SK-N-SH (cell line): ENCODE measurements at regions not wholly inside any gene's neighbourhood (a gene's known extent, or its start where the extent isn't known, plus 50 kb on each side); places are given as distances from the start of the nearest gene placed in this dataset.

ENCODE experiments used
- CTCF ChIA-PET: fragments of 300-600, 350-600 bp; formaldehyde crosslinking; extraction: SDS; loops from one replicate; lab custom pipeline; 2021; lab: Yijun Ruan, JAX
- POLR2A ChIA-PET: fragments of 350-600 bp; sonication (Branson Sonifier 250); formaldehyde crosslinking; extraction: SDS; loops from one replicate; lab custom pipeline; 2020; ENCODE audit warnings: antibody characterized with exemption, inconsistent platforms; lab: Yijun Ruan, JAX
- DNase-seq: peaks from one replicate; pipeline ENCODE4 v3.0.0; 2012
- H2AFZ ChIP-seq: fragments of 200-600 bp; sonication (generic); 2 replicates; pipeline ENCODE4 v1.8.1; 2016; ENCODE audit warnings: antibody characterized with exemption, mild to moderate bottlenecking, low read depth
- H3F3A ChIP-seq: fragments of 200-600 bp; sonication (generic); replicated peaks from 2 replicates; pipeline ENCODE3; 2016; ENCODE audit warnings: antibody characterized with exemption, mild to moderate bottlenecking; ENCODE audit not compliant: insufficient read depth
- H3K27ac ChIP-seq, 2 experiments: fragments of 200-500 bp in 1 of 2; fragments of 200-600 bp in 1 of 2; sonication (Bioruptor generic) in 1 of 2; sonication (generic), shearing (Covaris generic) in 1 of 2; 2 replicates each; pipeline versions ENCODE4 v1.5.1 to v1.6.1; 2014 to 2016; ENCODE audit warnings: low read depth in 2 of 2, inconsistent platforms in 1 of 2, low read length in 1 of 2, mild to moderate bottlenecking in 1 of 2, mixed read lengths in 1 of 2
- H3K27me3 ChIP-seq: fragments of 200-600 bp; sonication (generic), shearing (Covaris generic); 2 replicates; pipeline ENCODE4 v1.6.1; 2016; ENCODE audit warnings: mixed run types; ENCODE audit not compliant: insufficient read depth
- H3K36me3 ChIP-seq, 2 experiments: fragments of 200-500 bp in 1 of 2; fragments of 200-600 bp in 1 of 2; sonication (Bioruptor generic) in 1 of 2; sonication (generic) in 1 of 2; replicated peaks in 1 of 2; 2 replicates each; pipeline versions ENCODE3 to v1.5.1; 2014 to 2016; ENCODE audit warnings: low read length in 1 of 2, mild to moderate bottlenecking in 1 of 2; ENCODE audit not compliant: insufficient read depth in 2 of 2, control insufficient read depth in 1 of 2
- H3K4me1 ChIP-seq, 2 experiments: fragments of 200-500 bp in 1 of 2; fragments of 200-600 bp in 1 of 2; sonication (Bioruptor generic) in 1 of 2; sonication (generic), shearing (Covaris generic) in 1 of 2; 2 replicates each; pipeline versions ENCODE4 v1.5.1 to v1.6.1; 2014 to 2016; ENCODE audit warnings: low read depth in 1 of 2, low read length in 1 of 2, mixed run types in 1 of 2; ENCODE audit not compliant: insufficient read depth in 2 of 2, control insufficient read depth in 1 of 2
- H3K4me2 ChIP-seq: fragments of 200-600 bp; sonication (generic), shearing (Covaris generic); 2 replicates; pipeline ENCODE4 v1.6.1; 2017; ENCODE audit warnings: mixed run types
- H3K4me3 ChIP-seq, 2 experiments: fragments of 200-500 bp in 1 of 2; fragments of 200-600 bp in 1 of 2; sonication (Bioruptor generic) in 1 of 2; sonication (generic), shearing (Covaris generic) in 1 of 2; 2 replicates each; pipeline versions ENCODE4 v1.5.1 to v1.8.1; 2014 to 2016; ENCODE audit warnings: low read depth in 2 of 2, inconsistent platforms in 1 of 2, low read length in 1 of 2, mild to moderate bottlenecking in 1 of 2, mixed read lengths in 1 of 2, moderate library complexity in 1 of 2
- H3K79me2 ChIP-seq: fragments of 200-600 bp; sonication (generic); 2 replicates; pipeline ENCODE4 v1.8.1; 2017; ENCODE audit warnings: mild to moderate bottlenecking; ENCODE audit not compliant: insufficient read depth
- H3K9ac ChIP-seq: fragments of 200-600 bp; sonication (generic); 2 replicates; pipeline ENCODE4 v1.6.1; 2017; ENCODE audit warnings: mixed run types
- H3K9me2 ChIP-seq: fragments of 200-600 bp; sonication (generic); 2 replicates; pipeline ENCODE4 v1.6.1; 2017; ENCODE audit warnings: mixed run types
- H3K9me3 ChIP-seq: fragments of 200-600 bp; sonication (generic); 2 replicates; pipeline ENCODE4 v1.6.1; 2017; ENCODE audit warnings: mixed run types, mild to moderate bottlenecking, moderate library complexity
- H4K20me1 ChIP-seq: fragments of 200-600 bp; sonication (generic); 2 replicates; pipeline ENCODE4 v1.6.1; 2017; ENCODE audit warnings: mild to moderate bottlenecking, mixed run types; ENCODE audit not compliant: insufficient read depth
- CHD2 ChIP-seq: fragments of 150-350 bp; IDR thresholded peaks from 2 replicates; pipeline ENCODE4 v1.6.1; 2018; ENCODE audit warnings: low read length; ENCODE audit not compliant: partially characterized antibody
- EZH2phosphoT487 ChIP-seq: fragments of 200-600 bp; sonication (generic); IDR thresholded peaks from 2 replicates; pipeline ENCODE4 v1.6.1; 2017; ENCODE audit warnings: low read depth, mixed run types, mild to moderate bottlenecking, antibody characterized with exemption, moderate library complexity, borderline replicate concordance
- GABPA ChIP-seq: IDR thresholded peaks from 2 replicates; pipeline ENCODE4 v1.4.0; 2012; ENCODE audit warnings: low read depth, mild to moderate bottlenecking
- GATA2 ChIP-seq: sonication (generic); formaldehyde crosslinking; IDR thresholded peaks from 2 replicates; pipeline ENCODE4 v1.5.0; 2020; ENCODE audit warnings: mild to moderate bottlenecking, missing genetic modification reagents
- IRF3 ChIP-seq: fragments of 150-350 bp; IDR thresholded peaks from 2 replicates; pipeline ENCODE4 v1.6.1; 2016; ENCODE audit warnings: mild to moderate bottlenecking, low read depth, low read length
- MAX ChIP-seq: IDR thresholded peaks from 2 replicates; pipeline ENCODE4 v1.4.0; 2012; ENCODE audit warnings: low read depth
- MXI1 ChIP-seq: IDR thresholded peaks from 2 replicates; pipeline ENCODE4 v1.6.1; 2012; ENCODE audit warnings: mild to moderate bottlenecking, low read depth, low read length, improper control_type of control experiment
- NFIC ChIP-seq: IDR thresholded peaks from 2 replicates; pipeline ENCODE4 v1.4.0; 2012; ENCODE audit warnings: borderline replicate concordance
- PBX3 ChIP-seq: IDR thresholded peaks from 2 replicates; pipeline ENCODE4; 2012
- RCOR1 ChIP-seq: fragments of 150-350 bp; IDR thresholded peaks from 2 replicates; pipeline ENCODE4 v1.6.1; 2017; ENCODE audit warnings: antibody characterized with exemption, low read length
- REST ChIP-seq: IDR thresholded peaks from 2 replicates; pipeline ENCODE4 v1.6.1; 2012; ENCODE audit warnings: mild to moderate bottlenecking, low read depth, low read length, moderate library complexity
- SIN3A ChIP-seq: IDR thresholded peaks from 2 replicates; pipeline ENCODE4 v1.6.1; 2012; ENCODE audit warnings: low read depth, mild to moderate bottlenecking, low read length, moderate library complexity, borderline replicate concordance
- SMC3 ChIP-seq: IDR thresholded peaks from 2 replicates; pipeline ENCODE4 v1.6.1; 2012; ENCODE audit warnings: low read depth, low read length, improper control_type of control experiment
- TCF12 ChIP-seq: IDR thresholded peaks from 2 replicates; pipeline ENCODE4 v1.4.0; 2012
- TEAD4 ChIP-seq: IDR thresholded peaks from 2 replicates; pipeline ENCODE4 v1.4.0; 2012; ENCODE audit warnings: mild to moderate bottlenecking, borderline replicate concordance; ENCODE audit not compliant: insufficient read depth
- USF1 ChIP-seq: IDR thresholded peaks from 2 replicates; pipeline ENCODE4 v1.4.0; 2012; ENCODE audit warnings: low read depth, borderline replicate concordance
- USF2 ChIP-seq: fragments of 150-350 bp; IDR thresholded peaks from 2 replicates; pipeline ENCODE4 v1.6.1; 2017; ENCODE audit warnings: antibody characterized with exemption, low read length, low read depth, borderline replicate concordance
- YY1 ChIP-seq: IDR thresholded peaks from 2 replicates; pipeline ENCODE4 v1.4.0; 2012; ENCODE audit warnings: low read depth, mild to moderate bottlenecking
- ZBTB33 ChIP-seq: IDR thresholded peaks from 2 replicates; pipeline ENCODE4 v1.4.0; 2012; ENCODE audit warnings: low read depth, borderline replicate concordance
- WGBS: methylation state at CpG from one replicate; pipeline ENCODE4 v1.1.6; 2017; ENCODE audit warnings: low lambda C conversion rate; 5-methylcytosine and 5-hydroxymethylcytosine counted together

- TF ChIP-seq USF2 = no peak
Observed at GRCh38 chr2:60361498-60361897, 192.0 kb downstream of the BCL11A start (continued).

GRCh38 chr2:60359569-60359968, 193.9 kb downstream of the BCL11A start:
- Histone ChIP-seq H3K9me2 (no peaks in the 10 kb centered on the region), H3K27ac (no peak overlapping the region), H4K20me1 (no peaks in the 10 kb centered on the region), H3K27me3 (no peaks in the 10 kb centered on the region), H3K36me3 (no peaks in the 10 kb centered on the region), H3K9me3 (no peaks in the 10 kb centered on the region), H3K79me2 (no peaks in the 10 kb centered on the region), H3K4me1 (no peaks in the 10 kb centered on the region), H2AFZ (no peak overlapping the region), H3K4me3 (no peak overlapping the region), H3K9ac (no peak overlapping the region), H3F3A (no peaks in the 10 kb centered on the region), H3K4me2 (no peak overlapping the region)
- no peak for TF ChIP-seq GABPA
- TF ChIP-seq YY1 = no peak
- no peak for TF ChIP-seq RCOR1
- no peak for TF ChIP-seq MXI1
- no peak for TF ChIP-seq ZBTB33
- TF ChIP-seq CHD2 = no peak
- no peak for TF ChIP-seq PBX3
- no peak for TF ChIP-seq NFIC
- TF ChIP-seq SMC3 = no peak
- no peak for TF ChIP-seq TEAD4
- no peak for TF ChIP-seq USF1
- TF ChIP-seq SIN3A = no peak
- TF ChIP-seq MAX = no peak
- no peak for TF ChIP-seq EZH2phosphoT487
- no peak for TF ChIP-seq TCF12
- TF ChIP-seq IRF3 = no peak
- TF ChIP-seq REST = no peak
- no peak for TF ChIP-seq GATA2 (CRISPR knock-in tag)
- DNase-seq = no peak
- ChIA-PET POLR2A (no interaction called here), CTCF (no interaction called here)
- 69% methylated on average over 5 of the region's 5 CpGs for WGBS
